GM12878 (cell line): ENCODE measurements at regions not wholly inside any gene's neighbourhood (a gene's known extent, or its start where the extent isn't known, plus 50 kb on each side); places are given as distances from the start of the nearest gene placed in this dataset.

ENCODE experiments used
- ATAC-seq: fragments of 200-7000 bp; cut with Tn5 transposase; 3 replicates; pipeline ENCODE4 v1.9.1; 2020; ENCODE audit warnings: mild to moderate bottlenecking, moderate library complexity
- BruUV-seq: library from RNA; stranded (reverse); fragments of 400-500 nt; replicated peaks from 2 replicates; lab custom pipeline; 2021; lab: Mats Ljungman, UMichigan
- CTCF ChIA-PET: fragments of 300-600 bp; sonication (Branson Sonifier 250); formaldehyde crosslinking; extraction: SDS; loops from one replicate; lab custom pipeline; 2021; ENCODE audit warnings: inconsistent platforms; lab: Yijun Ruan, JAX
- POLR2A ChIA-PET: fragments of 350-600 bp; formaldehyde crosslinking; extraction: SDS; loops from one replicate; lab custom pipeline; 2021; ENCODE audit warnings: inconsistent platforms; lab: Charles Lee
- RAD21 ChIA-PET: fragments of 300-600 bp; sonication (Branson Sonifier 250); formaldehyde crosslinking; loops from one replicate; lab custom pipeline; 2023; ENCODE audit warnings: antibody characterized with exemption; ENCODE audit not compliant: unreplicated experiment; lab: Charles Lee
- SMC1A ChIA-PET: fragments of 300-600 bp; sonication (Branson Sonifier 250); formaldehyde crosslinking; loops from one replicate; lab custom pipeline; 2023; ENCODE audit not compliant: unreplicated experiment, uncharacterized antibody; lab: Charles Lee
- DNase-seq: peaks from one replicate; pipeline ENCODE4 v3.0.0-alpha.2; 2011; ENCODE audit warnings: low read depth, low spot score
- FAIRE-seq: peaks from 3 replicates; lab custom pipeline; 2011; peaks lifted over from hg19 to GRCh38; lab: Jason Lieb, UNC
- H2AFZ ChIP-seq: 2 replicates; pipeline ENCODE4 v1.6.0; 2011; ENCODE audit warnings: low read depth, low read length, control low read depth; ENCODE audit not compliant: control insufficient read depth
- H3K27ac ChIP-seq: 2 replicates; pipeline ENCODE4 v1.5.1; 2011; ENCODE audit warnings: control low read depth; ENCODE audit not compliant: control insufficient read depth, insufficient read depth
- H3K27me3 ChIP-seq, 2 experiments: replicated peaks in 1 of 2; 2 replicates each; pipeline versions ENCODE4 v1.6.0 to v1.6.1; 2011; ENCODE audit warnings: low read length in 1 of 2; ENCODE audit not compliant: control insufficient read depth in 2 of 2, insufficient read depth in 2 of 2
- H3K36me3 ChIP-seq, 2 experiments: 2 replicates each; pipeline ENCODE4 v1.5.1; 2011; ENCODE audit warnings: low read length in 1 of 2; ENCODE audit not compliant: control insufficient read depth in 2 of 2, insufficient read depth in 2 of 2
- H3K4me1 ChIP-seq: 2 replicates; pipeline ENCODE4 v1.6.1; 2011; ENCODE audit warnings: mild to moderate bottlenecking, low read length, moderate library complexity, mixed read lengths; ENCODE audit not compliant: control insufficient read depth, insufficient read depth
- H3K4me2 ChIP-seq: 2 replicates; pipeline ENCODE4 v1.6.0; 2011; ENCODE audit warnings: control low read depth; ENCODE audit not compliant: control insufficient read depth, insufficient read depth
- H3K4me3 ChIP-seq: fragments of 200-600 bp; sonication (generic); 2 replicates; pipeline ENCODE4 v1.5.1; 2016
- H3K79me2 ChIP-seq: 2 replicates; pipeline ENCODE4 v1.6.0; 2011; ENCODE audit warnings: low read length; ENCODE audit not compliant: control insufficient read depth, insufficient read depth
- H3K9ac ChIP-seq: 2 replicates; pipeline ENCODE4 v1.8.0; 2011; ENCODE audit warnings: low read length, control low read depth, mixed read lengths; ENCODE audit not compliant: control insufficient read depth, insufficient read depth
- H3K9me3 ChIP-seq: replicated peaks from 3 replicates; pipeline ENCODE4 v1.5.1; 2011; ENCODE audit warnings: mild to moderate bottlenecking, low read length; ENCODE audit not compliant: control insufficient read depth, insufficient read depth
- H4K20me1 ChIP-seq: 2 replicates; pipeline ENCODE4 v1.6.0; 2011; ENCODE audit not compliant: control insufficient read depth, insufficient read depth
- CBFB ChIP-seq: IDR thresholded peaks from 2 replicates; pipeline ENCODE4 v1.6.1; 2016; ENCODE audit warnings: antibody characterized with exemption, low read depth
- CEBPZ ChIP-seq: fragments of 150-350 bp; IDR thresholded peaks from 2 replicates; pipeline ENCODE4 v1.6.1; 2016; ENCODE audit warnings: low read depth, low read length
- E4F1 ChIP-seq: fragments of 450-650 bp; IDR thresholded peaks from 2 replicates; pipeline ENCODE4 v1.6.1; 2018; ENCODE audit warnings: borderline replicate concordance, mild to moderate bottlenecking; ENCODE audit not compliant: partially characterized antibody
- HSF1 ChIP-seq: fragments of 150-350 bp; IDR thresholded peaks from 2 replicates; pipeline ENCODE4 v1.6.1; 2014; ENCODE audit warnings: mild to moderate bottlenecking, low read depth, low read length
- RAD51 ChIP-seq: fragments of 450-650 bp; IDR thresholded peaks from 2 replicates; pipeline ENCODE4 v1.6.1; 2016; ENCODE audit warnings: moderate library complexity, mild to moderate bottlenecking, inconsistent platforms
- WGBS: methylation state at CpG from one replicate; pipeline ENCODE4 v1.1.6; 2016; ENCODE audit warnings: low lambda C conversion rate; ENCODE audit not compliant: insufficient replicate concordance, insufficient coverage; ENCODE audit errors: missing lambda C conversion rate; 5-methylcytosine and 5-hydroxymethylcytosine counted together
- in situ Hi-C: fragments of 300-500 bp; cut with MboI; formaldehyde crosslinking; loops from 9 replicates; pipeline ENCODE4 v1.14.3; 2018; ENCODE audit warnings: mixed read lengths
- intact Hi-C: fragments of 100-400 bp; cut with micrococcal nuclease; formaldehyde crosslinking; loops from one replicate; pipeline ENCODE4 v1.14.2; 2022; ENCODE audit not compliant: unreplicated experiment
- TF ChIP-seq, protein P1 (sequence below): fragments of 450-650 bp; formaldehyde crosslinking; IDR thresholded peaks from 2 replicates; pipeline ENCODE4 v1.4.0; 2022; ENCODE audit warnings: mild to moderate bottlenecking, moderate library complexity

DNA sequence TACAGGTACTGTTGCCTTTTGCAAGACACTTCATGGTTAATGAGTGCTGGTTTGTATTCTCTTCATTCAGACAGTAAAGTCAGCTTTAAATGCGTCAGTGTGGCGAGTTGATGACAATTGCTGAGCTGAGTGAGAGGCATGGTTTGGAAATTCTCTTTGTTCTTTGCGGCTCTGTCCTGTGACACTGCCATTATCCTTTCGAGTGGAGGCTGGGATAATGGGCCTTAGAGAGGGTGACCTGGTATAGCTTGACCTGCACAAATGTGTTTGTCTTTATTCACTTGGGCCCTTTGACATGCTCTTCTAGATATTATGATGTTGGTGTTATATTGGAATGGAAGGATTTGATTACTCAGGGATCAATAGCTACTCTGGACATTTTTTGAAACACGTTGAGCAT is 208.5 kb upstream of the FAT1 start:
- WGBS, result 27% methylated on average over 5 of the region's 5 CpGs
- no peak for DNase-seq
- intact Hi-C loops (no loop called here), in situ Hi-C loops (no loop called here)
- TF ChIP-seq, protein P1, sequence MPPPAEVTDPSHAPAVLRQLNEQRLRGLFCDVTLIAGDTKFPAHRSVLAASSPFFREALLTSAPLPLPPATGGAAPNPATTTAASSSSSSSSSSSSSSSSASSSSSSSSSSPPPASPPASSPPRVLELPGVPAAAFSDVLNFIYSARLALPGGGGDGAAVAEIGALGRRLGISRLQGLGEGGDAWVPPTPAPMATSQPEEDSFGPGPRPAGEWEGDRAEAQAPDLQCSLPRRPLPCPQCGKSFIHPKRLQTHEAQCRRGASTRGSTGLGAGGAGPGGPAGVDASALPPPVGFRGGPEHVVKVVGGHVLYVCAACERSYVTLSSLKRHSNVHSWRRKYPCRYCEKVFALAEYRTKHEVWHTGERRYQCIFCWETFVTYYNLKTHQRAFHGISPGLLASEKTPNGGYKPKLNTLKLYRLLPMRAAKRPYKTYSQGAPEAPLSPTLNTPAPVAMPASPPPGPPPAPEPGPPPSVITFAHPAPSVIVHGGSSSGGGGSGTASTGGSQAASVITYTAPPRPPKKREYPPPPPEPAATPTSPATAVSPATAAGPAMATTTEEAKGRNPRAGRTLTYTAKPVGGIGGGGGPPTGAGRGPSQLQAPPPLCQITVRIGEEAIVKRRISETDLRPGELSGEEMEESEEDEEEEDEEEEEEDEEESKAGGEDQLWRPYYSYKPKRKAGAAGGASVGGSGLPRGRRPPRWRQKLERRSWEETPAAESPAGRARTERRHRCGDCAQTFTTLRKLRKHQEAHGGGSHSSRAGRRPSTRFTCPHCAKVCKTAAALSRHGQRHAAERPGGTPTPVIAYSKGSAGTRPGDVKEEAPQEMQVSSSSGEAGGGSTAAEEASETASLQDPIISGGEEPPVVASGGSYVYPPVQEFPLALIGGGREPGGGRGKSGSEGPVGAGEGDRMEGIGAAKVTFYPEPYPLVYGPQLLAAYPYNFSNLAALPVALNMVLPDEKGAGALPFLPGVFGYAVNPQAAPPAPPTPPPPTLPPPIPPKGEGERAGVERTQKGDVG (CRISPR knock-in tag), result no peak
- Histone ChIP-seq H3K27me3 (no peaks in the 10 kb centered on the region), H3K4me3 (no peak overlapping the region), H3K4me2 (no peak overlapping the region), H3K4me1 (no peaks in the 10 kb centered on the region), H3K79me2 (no peaks in the 10 kb centered on the region), H4K20me1 (no peaks in the 10 kb centered on the region), H3K27ac (no peak overlapping the region), H3K9ac (no peak overlapping the region), H2AFZ (no peak overlapping the region), H3K36me3 (no peaks in the 10 kb centered on the region), H3K9me3 (no peaks in the 10 kb centered on the region)
- ChIA-PET POLR2A (no interaction called here), CTCF (no interaction called here), RAD21 (no interaction called here), SMC1A (no interaction called here)
- no peak for ATAC-seq
- FAIRE-seq, result no peak
- BruUV-seq, result no TSS peak

DNA sequence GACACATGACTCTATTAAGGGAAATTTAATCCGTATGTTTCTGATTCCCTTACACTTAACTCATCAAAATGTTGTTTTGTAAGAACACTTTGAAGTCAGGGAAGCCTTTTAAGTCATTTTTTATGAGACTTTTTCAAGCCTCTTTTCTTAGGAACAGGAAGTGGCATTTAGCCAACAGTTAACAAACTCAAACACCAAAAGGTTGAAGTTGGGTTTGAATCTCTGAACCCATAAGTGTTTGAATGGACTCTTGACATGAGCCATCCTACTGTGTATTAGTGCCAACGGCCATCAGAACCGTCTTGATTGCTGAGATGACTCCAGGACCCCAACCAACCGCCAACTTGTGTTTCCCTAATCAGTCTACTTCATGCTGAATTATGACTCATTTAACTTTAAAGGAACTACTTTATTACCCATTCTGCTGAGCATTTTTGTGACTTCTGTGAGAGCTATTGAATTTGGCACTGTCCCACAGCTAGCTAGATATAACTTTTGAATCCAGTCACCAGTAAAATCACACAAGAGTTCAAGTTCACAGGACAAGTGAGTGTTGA is 209.1 kb upstream of the FAT1 start:
- Histone ChIP-seq H3K4me2 (no peak overlapping the region), H3K79me2 (no peaks in the 10 kb centered on the region), H2AFZ (no peak overlapping the region), H3K9ac (no peak overlapping the region), H3K4me1 (no peaks in the 10 kb centered on the region), H3K27ac (no peak overlapping the region), H4K20me1 (no peaks in the 10 kb centered on the region), H3K4me3 (no peak overlapping the region), H3K27me3 (no peaks in the 10 kb centered on the region), H3K9me3 (no peaks in the 10 kb centered on the region), H3K36me3 (no peaks in the 10 kb centered on the region)
- ChIA-PET RAD21 (no interaction called here), POLR2A (no interaction called here), CTCF (no interaction called here), SMC1A (no interaction called here)
- BruUV-seq, result no TSS peak
- ATAC-seq (no peak), DNase-seq (no peak), FAIRE-seq (no peak)
- in situ Hi-C loops, result no loop called here
- intact Hi-C loops, result no loop called here
- WGBS, result 0% methylated on average over 4 of the region's 4 CpGs
- no peak for TF ChIP-seq E4F1
- TF ChIP-seq CBFB, result no peak
- no peak for TF ChIP-seq RAD51
- TF ChIP-seq HSF1, result no peak
- no peak for TF ChIP-seq CEBPZ
